ENCODE measurements at regions not wholly inside any gene's neighbourhood (a gene's known extent, or its start where the extent isn't known, plus 50 kb on each side); places are given as distances from the start of the nearest gene placed in this dataset.

- TF ChIP-seq, protein P1, sequence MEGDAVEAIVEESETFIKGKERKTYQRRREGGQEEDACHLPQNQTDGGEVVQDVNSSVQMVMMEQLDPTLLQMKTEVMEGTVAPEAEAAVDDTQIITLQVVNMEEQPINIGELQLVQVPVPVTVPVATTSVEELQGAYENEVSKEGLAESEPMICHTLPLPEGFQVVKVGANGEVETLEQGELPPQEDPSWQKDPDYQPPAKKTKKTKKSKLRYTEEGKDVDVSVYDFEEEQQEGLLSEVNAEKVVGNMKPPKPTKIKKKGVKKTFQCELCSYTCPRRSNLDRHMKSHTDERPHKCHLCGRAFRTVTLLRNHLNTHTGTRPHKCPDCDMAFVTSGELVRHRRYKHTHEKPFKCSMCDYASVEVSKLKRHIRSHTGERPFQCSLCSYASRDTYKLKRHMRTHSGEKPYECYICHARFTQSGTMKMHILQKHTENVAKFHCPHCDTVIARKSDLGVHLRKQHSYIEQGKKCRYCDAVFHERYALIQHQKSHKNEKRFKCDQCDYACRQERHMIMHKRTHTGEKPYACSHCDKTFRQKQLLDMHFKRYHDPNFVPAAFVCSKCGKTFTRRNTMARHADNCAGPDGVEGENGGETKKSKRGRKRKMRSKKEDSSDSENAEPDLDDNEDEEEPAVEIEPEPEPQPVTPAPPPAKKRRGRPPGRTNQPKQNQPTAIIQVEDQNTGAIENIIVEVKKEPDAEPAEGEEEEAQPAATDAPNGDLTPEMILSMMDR (IDR thresholded peaks at IDR 0.05), result no peak
- no peak for TF ChIP-seq POLR2A (IDR thresholded peaks at IDR 0.05)
Measured at GRCh38 chr4:13953083-13953482, 325.6 kb upstream of the BOD1L1 start.
